ENCODE measurements at regions not wholly inside any gene's neighbourhood (a gene's known extent, or its start where the extent isn't known, plus 50 kb on each side); places are given as distances from the start of the nearest gene placed in this dataset.

DNA sequence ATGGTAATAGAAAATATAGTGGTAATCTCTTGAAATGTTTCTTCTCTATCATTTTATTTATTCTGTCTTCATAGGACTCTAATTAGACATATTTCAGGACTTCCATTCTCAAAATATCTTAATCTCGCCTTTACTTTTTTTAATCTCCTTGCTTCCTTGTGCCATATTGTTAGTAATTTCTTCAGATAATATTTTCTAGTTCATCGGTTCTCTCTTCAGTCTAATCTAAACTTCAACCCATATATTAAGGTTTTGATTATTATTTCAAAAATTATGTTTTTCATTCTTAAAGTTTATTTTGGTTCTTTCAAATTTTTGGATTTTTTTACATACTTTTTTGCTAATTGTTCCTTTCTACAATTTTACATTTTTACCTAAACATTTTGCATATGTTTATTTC is 237.9 kb upstream of the DGKB start:
- TF ChIP-seq, protein P1, sequence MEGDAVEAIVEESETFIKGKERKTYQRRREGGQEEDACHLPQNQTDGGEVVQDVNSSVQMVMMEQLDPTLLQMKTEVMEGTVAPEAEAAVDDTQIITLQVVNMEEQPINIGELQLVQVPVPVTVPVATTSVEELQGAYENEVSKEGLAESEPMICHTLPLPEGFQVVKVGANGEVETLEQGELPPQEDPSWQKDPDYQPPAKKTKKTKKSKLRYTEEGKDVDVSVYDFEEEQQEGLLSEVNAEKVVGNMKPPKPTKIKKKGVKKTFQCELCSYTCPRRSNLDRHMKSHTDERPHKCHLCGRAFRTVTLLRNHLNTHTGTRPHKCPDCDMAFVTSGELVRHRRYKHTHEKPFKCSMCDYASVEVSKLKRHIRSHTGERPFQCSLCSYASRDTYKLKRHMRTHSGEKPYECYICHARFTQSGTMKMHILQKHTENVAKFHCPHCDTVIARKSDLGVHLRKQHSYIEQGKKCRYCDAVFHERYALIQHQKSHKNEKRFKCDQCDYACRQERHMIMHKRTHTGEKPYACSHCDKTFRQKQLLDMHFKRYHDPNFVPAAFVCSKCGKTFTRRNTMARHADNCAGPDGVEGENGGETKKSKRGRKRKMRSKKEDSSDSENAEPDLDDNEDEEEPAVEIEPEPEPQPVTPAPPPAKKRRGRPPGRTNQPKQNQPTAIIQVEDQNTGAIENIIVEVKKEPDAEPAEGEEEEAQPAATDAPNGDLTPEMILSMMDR (IDR thresholded peaks at IDR 0.05): no peak
- no peak for TF ChIP-seq POLR2A (IDR thresholded peaks at IDR 0.05)
